Suprapubic skin (tissue), 4 donors: ENCODE measurements at regions not wholly inside any gene's neighbourhood (a gene's known extent, or its start where the extent isn't known, plus 50 kb on each side); places are given as distances from the start of the nearest gene placed in this dataset.

Experiments
- DNase-seq, 2 donors: peaks; one replicate each; pipeline ENCODE4 v3.0.0-alpha.2; 2019; ENCODE audit warnings: low spot score in 2 of 2
- H3K27ac ChIP-seq: fragments of 200-600 bp; sonication (generic); one replicate; pipeline ENCODE4 v1.5.1; 2019
- H3K27me3 ChIP-seq: fragments of 200-600 bp; sonication (generic); one replicate; pipeline ENCODE4 v1.5.1; 2019
- H3K36me3 ChIP-seq: fragments of 200-600 bp; sonication (generic); one replicate; pipeline ENCODE4 v1.5.1; 2019
- H3K4me1 ChIP-seq: fragments of 200-600 bp; sonication (generic); one replicate; pipeline ENCODE4 v1.5.1; 2019
- H3K4me3 ChIP-seq: fragments of 200-600 bp; sonication (generic); one replicate; pipeline ENCODE4 v1.5.1; 2019; ENCODE audit warnings: mild to moderate bottlenecking
- H3K9me3 ChIP-seq: fragments of 200-600 bp; sonication (generic); one replicate; pipeline ENCODE4 v1.5.1; 2019
- EP300 ChIP-seq: sonication (generic); formaldehyde crosslinking; IDR thresholded peaks from one replicate; pipeline ENCODE4 v1.6.1; 2017; ENCODE audit warnings: antibody characterized with exemption
- POLR2A ChIP-seq, 2 donors: fragments of 450-650 bp; IDR thresholded peaks; one replicate each; pipeline ENCODE4 v1.6.1; 2017; ENCODE audit warnings: antibody characterized with exemption in 2 of 2, mild to moderate bottlenecking in 2 of 2, moderate library complexity in 2 of 2
- POLR2AphosphoS5 ChIP-seq, 3 donors: sonication (generic); formaldehyde crosslinking; IDR thresholded peaks; one replicate each; pipeline ENCODE4 v1.6.1; 2017; ENCODE audit warnings: antibody characterized with exemption in 3 of 3
- WGBS: methylation state at CpG from one replicate; pipeline ENCODE4 v1.1.5; 2018; 5-methylcytosine and 5-hydroxymethylcytosine counted together
- TF ChIP-seq, protein P1 (sequence below), 2 donors: fragments of 200-600 bp in 1 of 2; fragments of 450-650 bp in 1 of 2; sonication (generic) in 1 of 2; IDR thresholded peaks; one replicate each; pipeline ENCODE4 v1.5.1; 2016 to 2019; ENCODE audit warnings: antibody characterized with exemption in 2 of 2, mild to moderate bottlenecking in 1 of 2, moderate library complexity in 1 of 2

DNA sequence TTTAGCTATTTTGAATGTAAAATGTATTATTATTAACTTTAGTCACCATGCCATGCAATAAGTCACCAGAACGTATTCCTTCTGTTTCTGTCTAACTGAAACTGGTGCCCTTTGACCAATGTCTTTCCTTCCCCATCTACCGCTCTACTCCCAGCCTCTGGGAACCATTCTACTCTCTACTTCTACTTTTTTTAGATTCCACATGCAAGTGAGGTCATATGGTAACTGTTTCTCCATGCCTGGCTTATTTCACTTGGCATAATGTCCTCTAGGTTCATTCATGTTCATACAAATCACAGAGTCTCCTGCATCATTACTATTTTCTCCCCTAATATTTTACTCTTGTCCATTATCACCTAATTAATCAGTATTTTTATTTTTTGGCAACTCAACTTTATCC, 160.1 kb downstream of the TMX1 start:
- Histone ChIP-seq H3K27me3 (no peaks in the 10 kb centered on the region), H3K27ac (peak overlapping the region; percentile 43), H3K36me3 (no peaks in the 10 kb centered on the region), H3K4me3 (no peak overlapping the region), H3K9me3 (no peaks in the 10 kb centered on the region), H3K4me1 (peaks cover 46% of the 10 kb centered on the region)
- 86% methylated on average over 2 of the region's 2 CpGs for WGBS
- TF ChIP-seq EP300 = no peak
- TF ChIP-seq, protein P1, sequence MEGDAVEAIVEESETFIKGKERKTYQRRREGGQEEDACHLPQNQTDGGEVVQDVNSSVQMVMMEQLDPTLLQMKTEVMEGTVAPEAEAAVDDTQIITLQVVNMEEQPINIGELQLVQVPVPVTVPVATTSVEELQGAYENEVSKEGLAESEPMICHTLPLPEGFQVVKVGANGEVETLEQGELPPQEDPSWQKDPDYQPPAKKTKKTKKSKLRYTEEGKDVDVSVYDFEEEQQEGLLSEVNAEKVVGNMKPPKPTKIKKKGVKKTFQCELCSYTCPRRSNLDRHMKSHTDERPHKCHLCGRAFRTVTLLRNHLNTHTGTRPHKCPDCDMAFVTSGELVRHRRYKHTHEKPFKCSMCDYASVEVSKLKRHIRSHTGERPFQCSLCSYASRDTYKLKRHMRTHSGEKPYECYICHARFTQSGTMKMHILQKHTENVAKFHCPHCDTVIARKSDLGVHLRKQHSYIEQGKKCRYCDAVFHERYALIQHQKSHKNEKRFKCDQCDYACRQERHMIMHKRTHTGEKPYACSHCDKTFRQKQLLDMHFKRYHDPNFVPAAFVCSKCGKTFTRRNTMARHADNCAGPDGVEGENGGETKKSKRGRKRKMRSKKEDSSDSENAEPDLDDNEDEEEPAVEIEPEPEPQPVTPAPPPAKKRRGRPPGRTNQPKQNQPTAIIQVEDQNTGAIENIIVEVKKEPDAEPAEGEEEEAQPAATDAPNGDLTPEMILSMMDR (IDR thresholded peaks at IDR 0.05) = no peak
- TF ChIP-seq POLR2A (IDR thresholded peaks at IDR 0.05) = no peak
- no peak for TF ChIP-seq POLR2AphosphoS5 (IDR thresholded peaks at IDR 0.05)
- no peak for DNase-seq

DNA sequence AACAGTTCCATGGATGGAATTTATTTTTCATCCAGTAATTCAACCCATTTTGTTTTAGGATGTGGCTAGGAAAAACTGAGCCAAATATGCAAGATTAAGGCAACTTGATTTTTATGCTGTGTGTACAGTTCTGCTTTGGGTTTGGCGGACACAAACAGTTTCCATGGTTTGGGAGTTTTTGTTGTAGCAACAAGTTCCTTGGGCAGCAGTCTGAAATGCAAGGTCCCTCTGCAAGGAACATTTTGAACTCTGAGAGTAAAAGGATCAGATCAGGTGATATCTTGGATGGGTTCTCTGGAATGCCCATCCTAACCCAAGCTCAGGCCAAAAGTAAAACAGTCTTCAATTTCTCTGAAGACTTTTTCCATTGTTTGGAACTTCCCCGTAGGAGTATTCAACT, 161.2 kb downstream of the TMX1 start:
- H3K36me3 ChIP-seq = no peaks in the 10 kb centered on the region
- H3K4me1 ChIP-seq = peaks cover 35% of the 10 kb centered on the region
- WGBS = 47% methylated on average over 2 of the region's 2 CpGs
- no peak overlapping the region for H3K4me3 ChIP-seq
- TF ChIP-seq EP300 (no peak), POLR2AphosphoS5 (IDR thresholded peaks at IDR 0.05) (peak in 2 of 3 donors; percentile 41 to 47), POLR2A (IDR thresholded peaks at IDR 0.05) (no peak)
- TF ChIP-seq, protein P1 (IDR thresholded peaks at IDR 0.05) = no peak
- H3K27ac ChIP-seq = peak overlapping the region; percentile 80
- H3K27me3 ChIP-seq = no peaks in the 10 kb centered on the region
- no peak for DNase-seq
- H3K9me3 ChIP-seq = no peaks in the 10 kb centered on the region

GRCh38 chr14:51401756-51402155, 161.7 kb downstream of the TMX1 start:
- Histone ChIP-seq H3K4me3 (no peak overlapping the region), H3K36me3 (no peaks in the 10 kb centered on the region), H3K27ac (peak overlapping the region; percentile 80), H3K27me3 (no peaks in the 10 kb centered on the region), H3K4me1 (peaks cover 30% of the 10 kb centered on the region), H3K9me3 (no peaks in the 10 kb centered on the region)
- TF ChIP-seq EP300 (no peak), POLR2AphosphoS5 (IDR thresholded peaks at IDR 0.05) (no peak), POLR2A (IDR thresholded peaks at IDR 0.05) (no peak)
- TF ChIP-seq, protein P1 (IDR thresholded peaks at IDR 0.05) = no peak
- no peak for DNase-seq
- WGBS = 63% methylated on average over 2 of the region's 2 CpGs

DNA sequence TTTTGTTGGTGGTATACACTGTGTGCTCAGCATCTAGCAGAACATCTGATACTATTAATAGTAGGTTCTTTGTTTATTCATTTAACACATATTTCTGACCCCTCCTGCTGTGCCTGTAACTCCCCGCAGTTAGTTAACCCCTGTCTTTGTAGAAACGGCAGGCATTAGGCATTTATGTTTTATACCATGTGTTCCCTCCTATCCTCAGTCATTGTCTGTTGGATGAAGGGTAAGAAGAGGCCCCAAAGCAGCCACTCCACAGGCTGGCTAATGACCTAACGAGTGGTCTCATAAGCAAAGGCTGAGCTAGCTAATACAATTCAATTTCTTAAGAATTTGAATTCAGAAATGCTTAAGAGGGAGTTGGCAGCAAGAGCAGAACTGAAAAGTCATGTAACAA, 170.8 kb downstream of the TMX1 start:
- Histone ChIP-seq H3K4me1 (no peaks in the 10 kb centered on the region), H3K27me3 (no peaks in the 10 kb centered on the region)
- no peak for TF ChIP-seq POLR2A (IDR thresholded peaks at IDR 0.05)
- TF ChIP-seq EP300 = no peak
- TF ChIP-seq POLR2AphosphoS5 (IDR thresholded peaks at IDR 0.05) = no peak
- TF ChIP-seq, protein P1 (IDR thresholded peaks at IDR 0.05) = no peak

DNA sequence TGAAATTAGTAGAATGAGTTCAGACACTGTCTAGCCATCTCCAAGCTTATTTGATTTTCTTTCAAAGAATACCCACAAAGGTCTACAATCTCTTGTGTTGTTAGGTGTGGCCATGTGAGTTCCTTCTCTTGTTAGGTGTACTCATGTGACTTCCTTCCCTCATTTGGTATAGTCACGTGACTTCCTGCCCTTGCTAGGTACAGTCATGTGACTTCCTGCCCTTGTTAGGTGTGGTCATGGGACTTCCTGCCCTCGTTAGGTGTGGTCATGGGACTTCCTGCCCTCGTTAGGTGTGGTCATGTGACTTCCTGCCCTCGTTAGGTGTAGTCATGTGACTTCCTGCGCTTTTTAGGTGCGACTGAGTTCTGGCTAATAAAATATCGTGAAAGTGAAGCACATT, 179.6 kb downstream of the TMX1 start:
- DNase-seq = no peak
- Histone ChIP-seq H3K4me3 (no peak overlapping the region), H3K27me3 (no peaks in the 10 kb centered on the region), H3K9me3 (peaks cover 9% of the 10 kb centered on the region), H3K36me3 (no peaks in the 10 kb centered on the region), H3K27ac (no peak overlapping the region), H3K4me1 (peaks cover 10% of the 10 kb centered on the region)
- no peak for TF ChIP-seq POLR2A (IDR thresholded peaks at IDR 0.05)
- TF ChIP-seq, protein P1 (IDR thresholded peaks at IDR 0.05) = no peak
- TF ChIP-seq POLR2AphosphoS5 (IDR thresholded peaks at IDR 0.05) = no peak
- no peak for TF ChIP-seq EP300
- WGBS = 83% methylated on average over 7 of the region's 7 CpGs

More for the DNA sequence above, 170.8 kb downstream of the TMX1 start:
- DNase-seq = no peak
- WGBS = 67% methylated on average over 3 of the region's 3 CpGs
- H3K27ac ChIP-seq = no peak overlapping the region
- no peak overlapping the region for H3K4me3 ChIP-seq
- no peaks in the 10 kb centered on the region for H3K36me3 ChIP-seq
- H3K9me3 ChIP-seq = no peaks in the 10 kb centered on the region
